OCI-LY7 (cell line): ENCODE measurements at regions not wholly inside any gene's neighbourhood (a gene's known extent, or its start where the extent isn't known, plus 50 kb on each side); places are given as distances from the start of the nearest gene placed in this dataset.
A peak's percentile ranks its signal among the peaks of the same experiment; 100 is the strongest.

ENCODE experiments used
- BruUV-seq: library from RNA; stranded (reverse); fragments of 400-500 nt; replicated peaks from 2 replicates; lab custom pipeline; 2021; lab: Mats Ljungman, UMichigan
- CTCF ChIA-PET: fragments of 300-600 bp; sonication (Branson Sonifier 250); formaldehyde crosslinking; loops from one replicate; lab custom pipeline; 2022; ENCODE audit warnings: antibody characterized with exemption; ENCODE audit not compliant: unreplicated experiment; lab: Charles Lee
- POLR2A ChIA-PET: fragments of 300-600 bp; sonication (Branson Sonifier 250); formaldehyde crosslinking; loops from one replicate; lab custom pipeline; 2022; ENCODE audit warnings: antibody characterized with exemption; lab: Charles Lee
- DNase-seq: peaks from one replicate; pipeline ENCODE4 v3.0.0-alpha.2; 2015; ENCODE audit warnings: low spot score
- H2AFZ ChIP-seq: fragments of 200-600 bp; sonication (generic), shearing (Covaris generic); 2 replicates; pipeline ENCODE4 v1.6.1; 2014; ENCODE audit warnings: mild to moderate bottlenecking, antibody characterized with exemption, low read length, moderate library complexity
- H3K27ac ChIP-seq: fragments of 200-600 bp; sonication (generic); 2 replicates; pipeline ENCODE4 v1.5.1; 2014; ENCODE audit warnings: mixed run types, low read depth, mild to moderate bottlenecking, moderate library complexity, low read length, inconsistent platforms; ENCODE audit not compliant: poor library complexity, severe bottlenecking
- H3K36me3 ChIP-seq: fragments of 200-600 bp; sonication (generic); 2 replicates; pipeline ENCODE4 v1.6.1; 2014; ENCODE audit warnings: mild to moderate bottlenecking, antibody characterized with exemption, low read length, moderate library complexity, mixed read lengths; ENCODE audit not compliant: insufficient read depth
- H3K4me1 ChIP-seq: fragments of 200-600 bp; sonication (generic); 2 replicates; pipeline ENCODE4 v1.5.1; 2014; ENCODE audit warnings: mild to moderate bottlenecking, low read length; ENCODE audit not compliant: insufficient read depth, poor library complexity, severe bottlenecking
- H3K4me2 ChIP-seq: fragments of 200-600 bp; sonication (generic); 2 replicates; pipeline ENCODE4 v1.6.1; 2014; ENCODE audit warnings: mild to moderate bottlenecking, low read length
- H3K4me3 ChIP-seq: fragments of 200-600 bp; sonication (generic); 2 replicates; pipeline ENCODE4 v1.5.1; 2014; ENCODE audit warnings: mild to moderate bottlenecking, low read depth, low read length; ENCODE audit not compliant: poor library complexity, severe bottlenecking
- H3K79me2 ChIP-seq: fragments of 200-600 bp; sonication (generic); 2 replicates; pipeline ENCODE4 v1.6.1; 2016; ENCODE audit warnings: low read depth, mild to moderate bottlenecking, low read length, moderate library complexity, mixed read lengths; ENCODE audit not compliant: insufficient read depth
- H3K9me2 ChIP-seq: fragments of 200-600 bp; sonication (generic); 2 replicates; pipeline ENCODE4 v1.6.1; 2016; ENCODE audit warnings: mild to moderate bottlenecking, low read length, mixed read lengths; ENCODE audit not compliant: insufficient read depth
- H3K9me3 ChIP-seq: fragments of 200-600 bp; sonication (generic); 2 replicates; pipeline ENCODE4 v1.6.1; 2014; ENCODE audit warnings: mild to moderate bottlenecking, mixed run types, low read length, mixed read lengths
- H4K20me1 ChIP-seq: fragments of 200-600 bp; sonication (generic); 2 replicates; pipeline ENCODE4 v1.6.1; 2014; ENCODE audit warnings: mild to moderate bottlenecking, antibody characterized with exemption, low read length, moderate library complexity, mixed read lengths; ENCODE audit not compliant: insufficient read depth
- EZH2phosphoT487 ChIP-seq: fragments of 200-600 bp; sonication (generic); IDR thresholded peaks from 2 replicates; pipeline ENCODE4 v1.6.1; 2018; ENCODE audit warnings: low read depth, borderline replicate concordance, mild to moderate bottlenecking, mixed run types, antibody characterized with exemption, low read length, moderate library complexity, mixed read lengths
- intact Hi-C: fragments of 100-400 bp; cut with micrococcal nuclease; formaldehyde crosslinking; loops from one replicate; pipeline ENCODE4 v1.10.0; 2022; ENCODE audit not compliant: unreplicated experiment
- TF ChIP-seq, protein P1 (sequence below): fragments of 200-600 bp; sonication (generic); conservative IDR thresholded peaks from 2 replicates; pipeline ENCODE4 v1.5.1; 2014; ENCODE audit warnings: mild to moderate bottlenecking, antibody characterized with exemption, low read length, moderate library complexity, mixed read lengths

DNA sequence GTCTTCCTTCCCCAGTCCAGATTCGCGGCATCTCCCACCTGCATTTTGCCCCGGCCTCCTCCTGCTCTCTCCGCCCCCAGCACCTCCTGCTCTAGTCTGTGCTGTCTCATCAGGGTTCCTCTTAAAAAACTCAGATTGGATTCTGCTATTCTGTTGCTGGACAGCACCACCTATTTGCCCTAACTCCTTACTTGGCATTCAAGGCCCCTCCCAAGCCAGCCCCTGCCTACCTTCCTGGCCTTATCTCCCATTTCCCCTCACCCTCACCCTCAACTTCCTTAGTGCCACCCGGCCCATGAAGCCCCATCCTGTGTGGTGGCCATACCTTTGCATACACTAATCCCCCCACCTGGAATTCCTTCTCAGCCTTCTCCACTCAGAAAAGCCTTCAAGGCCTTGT, 59.9 kb upstream of the PRDM11 start:
- H3K79me2 ChIP-seq, result no peaks in the 10 kb centered on the region
- H3K36me3 ChIP-seq, result no peaks in the 10 kb centered on the region
- peak overlapping the region; percentile 36 for H3K4me2 ChIP-seq
- no peaks in the 10 kb centered on the region for H3K9me3 ChIP-seq
- no peak overlapping the region for H3K27ac ChIP-seq
- no peak for TF ChIP-seq EZH2phosphoT487
- TF ChIP-seq, protein P1, sequence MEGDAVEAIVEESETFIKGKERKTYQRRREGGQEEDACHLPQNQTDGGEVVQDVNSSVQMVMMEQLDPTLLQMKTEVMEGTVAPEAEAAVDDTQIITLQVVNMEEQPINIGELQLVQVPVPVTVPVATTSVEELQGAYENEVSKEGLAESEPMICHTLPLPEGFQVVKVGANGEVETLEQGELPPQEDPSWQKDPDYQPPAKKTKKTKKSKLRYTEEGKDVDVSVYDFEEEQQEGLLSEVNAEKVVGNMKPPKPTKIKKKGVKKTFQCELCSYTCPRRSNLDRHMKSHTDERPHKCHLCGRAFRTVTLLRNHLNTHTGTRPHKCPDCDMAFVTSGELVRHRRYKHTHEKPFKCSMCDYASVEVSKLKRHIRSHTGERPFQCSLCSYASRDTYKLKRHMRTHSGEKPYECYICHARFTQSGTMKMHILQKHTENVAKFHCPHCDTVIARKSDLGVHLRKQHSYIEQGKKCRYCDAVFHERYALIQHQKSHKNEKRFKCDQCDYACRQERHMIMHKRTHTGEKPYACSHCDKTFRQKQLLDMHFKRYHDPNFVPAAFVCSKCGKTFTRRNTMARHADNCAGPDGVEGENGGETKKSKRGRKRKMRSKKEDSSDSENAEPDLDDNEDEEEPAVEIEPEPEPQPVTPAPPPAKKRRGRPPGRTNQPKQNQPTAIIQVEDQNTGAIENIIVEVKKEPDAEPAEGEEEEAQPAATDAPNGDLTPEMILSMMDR, result no peak
- CTCF ChIA-PET, result interaction anchor here (0.9 kb wide), 1 partner anchor 78 kb away, joined by 3 read pairs; no protein-coding TSS in a partner anchor
- H3K4me3 ChIP-seq, result no peak overlapping the region
- H3K9me2 ChIP-seq, result no peaks in the 10 kb centered on the region
- H2AFZ ChIP-seq, result no peak overlapping the region
- peaks cover 41% of the 10 kb centered on the region for H3K4me1 ChIP-seq
- no TSS peak for BruUV-seq
- DNase-seq, result no peak
- POLR2A ChIA-PET, result interaction anchor here (0.6 kb wide), 1 partner anchor 545 kb away, joined by 3 read pairs; no protein-coding TSS in a partner anchor
- no peaks in the 10 kb centered on the region for H4K20me1 ChIP-seq
- intact Hi-C loops, result loop anchor here (10.0 kb wide), 1 partner anchor 522 kb away; the partner anchor contains the start of gene CD82

DNA sequence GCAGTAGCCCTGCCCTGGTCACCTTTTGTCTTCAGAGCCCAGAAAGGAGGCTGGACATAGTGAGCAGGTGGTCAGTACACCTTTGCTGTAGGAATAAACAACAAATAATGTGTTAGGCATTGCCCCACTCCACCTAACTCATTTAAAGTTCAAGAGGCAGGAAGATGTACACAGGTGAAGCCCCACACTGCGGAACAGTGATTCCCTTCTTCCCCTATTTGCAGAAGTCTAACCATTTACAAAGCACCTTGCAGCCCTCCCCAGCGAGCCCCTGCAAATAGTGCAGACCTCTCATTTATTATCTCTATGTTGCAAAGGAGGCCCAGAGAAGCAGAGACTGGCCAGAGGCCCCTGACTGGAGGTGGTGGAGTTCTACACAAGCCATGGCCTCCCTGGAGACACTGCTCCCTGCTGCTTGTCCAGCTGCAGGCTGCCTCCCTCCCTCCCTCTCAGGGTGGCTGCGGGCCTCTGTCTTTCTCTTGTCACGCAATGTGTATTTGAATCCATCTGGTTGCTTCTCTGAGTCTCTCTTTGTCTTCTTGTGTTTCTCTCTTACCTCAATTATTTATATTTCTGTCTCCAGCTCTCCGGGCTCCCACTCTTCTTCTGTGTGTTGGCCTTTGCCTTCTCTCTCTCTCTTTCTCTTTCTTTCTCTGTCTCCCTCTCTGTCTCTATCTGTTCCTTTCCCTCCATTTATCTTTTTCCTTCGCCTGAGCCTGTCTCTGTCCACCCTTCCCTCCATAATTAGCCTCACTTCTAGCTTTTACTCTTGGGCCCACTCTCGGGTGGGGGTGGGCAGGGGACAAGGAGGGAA, 59.1 kb upstream of the PRDM11 start:
- BruUV-seq, result no TSS peak

More for the DNA sequence above, 59.1 kb upstream of the PRDM11 start:
- Histone ChIP-seq H3K36me3 (no peaks in the 10 kb centered on the region), H4K20me1 (no peaks in the 10 kb centered on the region), H3K27ac (no peak overlapping the region), H3K79me2 (no peaks in the 10 kb centered on the region), H3K4me2 (peak overlapping the region; percentile 36), H3K9me3 (no peaks in the 10 kb centered on the region), H3K4me3 (no peak overlapping the region), H3K4me1 (peaks cover 45% of the 10 kb centered on the region), H2AFZ (no peak overlapping the region), H3K9me2 (no peaks in the 10 kb centered on the region)
- CTCF ChIA-PET, result interaction anchor here (0.5 kb wide), 1 partner anchor 151 kb away, joined by 4 read pairs; no protein-coding TSS in a partner anchor
- intact Hi-C loops, result loop anchor here (10.0 kb wide), 1 partner anchor 522 kb away; the partner anchor contains the start of gene CD82
- no peak for TF ChIP-seq EZH2phosphoT487
- TF ChIP-seq, protein P1, result no peak
- DNase-seq, result peak; percentile 29
- POLR2A ChIA-PET, result interaction anchor here (0.6 to 1.1 kb wide), 2 partner anchors 15 to 546 kb away, joined by 3 read pairs; no protein-coding TSS in a partner anchor
